ENCODE measurements at regions not wholly inside any gene's neighbourhood (a gene's known extent, or its start where the extent isn't known, plus 50 kb on each side); places are given as distances from the start of the nearest gene placed in this dataset.

DNA sequence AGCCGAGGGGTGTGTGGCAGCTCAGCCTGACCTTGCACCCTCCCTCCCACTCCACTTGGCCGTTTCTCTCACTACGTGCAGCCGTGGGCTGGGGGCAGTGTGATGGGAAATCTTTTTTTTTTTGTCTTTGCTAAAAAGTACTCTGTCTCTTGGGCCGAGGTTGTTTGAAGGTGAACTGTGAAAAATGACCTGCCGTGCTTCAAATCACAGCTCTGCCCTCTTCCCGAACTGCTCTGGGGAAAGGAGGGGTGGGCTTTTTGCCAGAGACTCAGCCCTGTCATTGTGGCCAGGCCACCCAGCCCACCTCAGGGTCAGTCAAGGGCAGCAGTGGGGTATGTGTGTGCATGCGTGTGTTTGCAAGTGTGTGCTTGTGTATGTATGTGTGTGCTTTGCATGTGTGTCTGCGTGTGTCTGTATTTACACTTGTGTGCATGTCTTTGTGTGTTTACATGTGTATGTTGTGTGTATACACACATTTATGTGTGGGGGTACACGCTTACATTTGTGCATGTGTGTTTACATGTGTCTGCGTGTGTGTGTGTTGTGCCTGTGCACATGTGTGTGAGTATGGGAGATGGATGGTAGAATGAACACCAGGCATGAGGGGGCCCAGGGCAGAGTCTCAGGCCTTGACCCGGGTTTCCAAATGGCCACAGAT lies 61.3 kb upstream of the HAAO start:
- Histone ChIP-seq H3K79me2 (ENCODE audit: low read length) (no peaks in the 10 kb centered on the region), H4K20me1 (ENCODE audit: insufficient read depth, low read length) (no peaks in the 10 kb centered on the region), H3K36me3 (replicated peaks; ENCODE audit: low read depth, low read length) (no peaks in the 10 kb centered on the region), H3K27me3 (ENCODE audit: low read depth, low read length) (no peaks in the 10 kb centered on the region), H3K9me3 (ENCODE audit: insufficient read depth, low read length) (no peaks in the 10 kb centered on the region), H3K4me1 (ENCODE audit: low read length) (peaks cover under 1% of the 10 kb centered on the region; the same call in 1 of the 2 replicates), H3K4me2 (ENCODE audit: low read length) (no peak overlapping the region), H3K27ac (ENCODE audit: low read length) (no peak overlapping the region), H3K9ac (ENCODE audit: low read length) (no peak overlapping the region), H3K4me3 (ENCODE audit: low read length) (no peak overlapping the region), H2AFZ (ENCODE audit: low read depth, low read length) (no peak overlapping the region)
- TF ChIP-seq, protein P1, sequence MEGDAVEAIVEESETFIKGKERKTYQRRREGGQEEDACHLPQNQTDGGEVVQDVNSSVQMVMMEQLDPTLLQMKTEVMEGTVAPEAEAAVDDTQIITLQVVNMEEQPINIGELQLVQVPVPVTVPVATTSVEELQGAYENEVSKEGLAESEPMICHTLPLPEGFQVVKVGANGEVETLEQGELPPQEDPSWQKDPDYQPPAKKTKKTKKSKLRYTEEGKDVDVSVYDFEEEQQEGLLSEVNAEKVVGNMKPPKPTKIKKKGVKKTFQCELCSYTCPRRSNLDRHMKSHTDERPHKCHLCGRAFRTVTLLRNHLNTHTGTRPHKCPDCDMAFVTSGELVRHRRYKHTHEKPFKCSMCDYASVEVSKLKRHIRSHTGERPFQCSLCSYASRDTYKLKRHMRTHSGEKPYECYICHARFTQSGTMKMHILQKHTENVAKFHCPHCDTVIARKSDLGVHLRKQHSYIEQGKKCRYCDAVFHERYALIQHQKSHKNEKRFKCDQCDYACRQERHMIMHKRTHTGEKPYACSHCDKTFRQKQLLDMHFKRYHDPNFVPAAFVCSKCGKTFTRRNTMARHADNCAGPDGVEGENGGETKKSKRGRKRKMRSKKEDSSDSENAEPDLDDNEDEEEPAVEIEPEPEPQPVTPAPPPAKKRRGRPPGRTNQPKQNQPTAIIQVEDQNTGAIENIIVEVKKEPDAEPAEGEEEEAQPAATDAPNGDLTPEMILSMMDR (IDR thresholded peaks at IDR 0.05; ENCODE audit: low read depth, low read length) = no peak
- TF ChIP-seq EZH2phosphoT487 (IDR thresholded peaks at IDR 0.05; ENCODE audit: low read depth) = no peak

DNA sequence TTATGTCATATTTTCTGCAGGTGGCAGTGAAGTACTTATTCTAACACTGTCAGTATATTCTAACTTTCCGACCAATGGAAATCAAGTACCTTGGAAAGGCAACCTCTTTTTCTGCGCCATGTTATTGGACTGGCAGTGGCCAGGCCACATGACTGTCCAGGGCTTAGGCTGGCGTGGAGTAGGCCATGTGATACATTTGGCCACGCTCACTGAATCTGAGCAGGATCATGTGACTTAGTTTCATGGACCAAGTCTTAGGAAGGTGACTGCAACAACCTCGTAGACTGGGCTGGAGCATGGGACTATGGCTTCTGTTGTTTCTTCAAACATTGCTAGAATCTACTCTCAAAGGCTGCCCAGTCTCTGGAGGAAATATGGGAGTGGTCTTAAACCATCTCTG lies 60.4 kb upstream of the HAAO start:
- H3K9me3 ChIP-seq (ENCODE audit: insufficient read depth, low read length) = no peaks in the 10 kb centered on the region
- H3K4me2 ChIP-seq (ENCODE audit: low read length) = no peak overlapping the region
- H3K36me3 ChIP-seq (replicated peaks; ENCODE audit: low read depth, low read length) = no peaks in the 10 kb centered on the region
- no peak overlapping the region for H3K9ac ChIP-seq (ENCODE audit: low read length)
- no peaks in the 10 kb centered on the region for H3K4me1 ChIP-seq (ENCODE audit: low read length)
- no peak for TF ChIP-seq EZH2phosphoT487 (IDR thresholded peaks at IDR 0.05; ENCODE audit: low read depth)
- TF ChIP-seq, protein P1 (IDR thresholded peaks at IDR 0.05; ENCODE audit: low read depth, low read length) = no peak
- no peaks in the 10 kb centered on the region for H4K20me1 ChIP-seq (ENCODE audit: insufficient read depth, low read length)
- H3K4me3 ChIP-seq (ENCODE audit: low read length) = no peak overlapping the region
- no peaks in the 10 kb centered on the region for H3K27me3 ChIP-seq (ENCODE audit: low read depth, low read length)
- H2AFZ ChIP-seq (ENCODE audit: low read depth, low read length) = no peak overlapping the region
- H3K27ac ChIP-seq (ENCODE audit: low read length) = no peak overlapping the region
- H3K79me2 ChIP-seq (ENCODE audit: low read length) = no peaks in the 10 kb centered on the region

DNA sequence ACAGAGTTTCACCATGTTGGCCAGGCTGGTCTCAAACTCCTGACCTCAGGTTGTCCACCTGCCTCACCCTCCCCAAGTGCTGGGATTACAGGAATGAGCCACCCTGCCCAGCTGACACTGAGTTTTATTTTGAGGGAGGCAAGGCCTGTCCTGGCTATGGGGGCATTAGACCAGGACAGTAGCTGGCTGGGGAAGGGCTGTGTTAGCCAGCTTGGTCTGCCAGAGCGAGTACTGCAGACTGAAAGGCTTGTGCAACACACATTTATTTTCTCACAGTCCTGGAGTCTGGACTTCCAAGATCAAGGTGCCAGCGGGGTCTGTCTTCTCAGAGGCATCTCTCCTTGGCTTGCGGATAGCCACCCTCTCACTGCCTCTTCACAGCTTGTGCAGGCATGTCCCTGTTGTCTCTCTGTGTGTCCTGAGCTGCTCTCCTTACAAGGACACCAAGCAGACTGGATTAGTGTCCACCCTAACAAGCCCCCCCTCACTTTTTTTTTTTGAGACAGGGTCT lies 59.4 kb upstream of the HAAO start:
- no peaks in the 10 kb centered on the region for H4K20me1 ChIP-seq (ENCODE audit: insufficient read depth, low read length)
- no peaks in the 10 kb centered on the region for H3K79me2 ChIP-seq (ENCODE audit: low read length)
- no peak overlapping the region for H2AFZ ChIP-seq (ENCODE audit: low read depth, low read length)
- TF ChIP-seq, protein P1 (IDR thresholded peaks at IDR 0.05; ENCODE audit: low read depth, low read length) = no peak
- no peak for TF ChIP-seq EZH2phosphoT487 (IDR thresholded peaks at IDR 0.05; ENCODE audit: low read depth)
- no peaks in the 10 kb centered on the region for H3K4me1 ChIP-seq (ENCODE audit: low read length)
- no peak overlapping the region for H3K27ac ChIP-seq (ENCODE audit: low read length)
- H3K4me2 ChIP-seq (ENCODE audit: low read length) = no peak overlapping the region
- no peaks in the 10 kb centered on the region for H3K27me3 ChIP-seq (ENCODE audit: low read depth, low read length)
- H3K4me3 ChIP-seq (ENCODE audit: low read length) = no peak overlapping the region
- H3K9ac ChIP-seq (ENCODE audit: low read length) = no peak overlapping the region
- no peaks in the 10 kb centered on the region for H3K9me3 ChIP-seq (ENCODE audit: insufficient read depth, low read length)
- H3K36me3 ChIP-seq (replicated peaks; ENCODE audit: low read depth, low read length) = no peaks in the 10 kb centered on the region

DNA sequence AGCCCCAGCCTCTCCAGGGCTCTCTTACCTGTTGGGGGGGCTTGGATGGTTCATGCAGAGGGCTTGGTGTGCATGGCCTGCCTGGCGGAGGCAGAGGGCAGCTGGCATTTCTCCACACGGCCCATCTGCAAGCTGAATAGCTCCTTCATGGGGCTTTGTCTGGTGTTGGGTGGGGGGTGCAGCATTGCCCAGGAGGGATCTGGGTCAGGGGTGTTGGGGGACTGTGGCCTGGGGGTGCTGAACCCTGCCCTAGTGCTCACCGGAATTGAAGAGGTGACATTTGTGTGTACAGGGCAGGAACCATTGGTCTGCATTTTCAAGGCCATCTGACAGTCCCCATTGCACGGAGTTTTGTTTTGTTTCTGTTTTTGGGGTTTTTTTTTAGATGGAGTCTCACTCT lies 58.8 kb upstream of the HAAO start:
- Histone ChIP-seq H3K79me2 (ENCODE audit: low read length) (no peaks in the 10 kb centered on the region), H3K4me1 (ENCODE audit: low read length) (no peaks in the 10 kb centered on the region), H3K4me2 (ENCODE audit: low read length) (no peak overlapping the region), H3K9ac (ENCODE audit: low read length) (no peak overlapping the region), H2AFZ (ENCODE audit: low read depth, low read length) (no peak overlapping the region), H3K4me3 (ENCODE audit: low read length) (no peak overlapping the region), H3K27ac (ENCODE audit: low read length) (no peak overlapping the region), H3K36me3 (replicated peaks; ENCODE audit: low read depth, low read length) (no peaks in the 10 kb centered on the region), H4K20me1 (ENCODE audit: insufficient read depth, low read length) (no peaks in the 10 kb centered on the region), H3K27me3 (ENCODE audit: low read depth, low read length) (no peaks in the 10 kb centered on the region), H3K9me3 (ENCODE audit: insufficient read depth, low read length) (no peaks in the 10 kb centered on the region)
- no peak for TF ChIP-seq EZH2phosphoT487 (IDR thresholded peaks at IDR 0.05; ENCODE audit: low read depth)
- TF ChIP-seq, protein P1 (IDR thresholded peaks at IDR 0.05; ENCODE audit: low read depth, low read length) = no peak
